Endodermal cell (in vitro differentiated cells): ENCODE measurements at regions not wholly inside any gene's neighbourhood (a gene's known extent, or its start where the extent isn't known, plus 50 kb on each side); places are given as distances from the start of the nearest gene placed in this dataset.

ENCODE experiments used
- DNase-seq: peaks from one replicate; pipeline ENCODE4 v3.0.0-alpha.2; 2017
- H3K27ac ChIP-seq: 2 replicates; pipeline ENCODE4 v1.5.1; 2013; ENCODE audit warnings: mild to moderate bottlenecking, low read depth, low read length, moderate library complexity
- H3K27me3 ChIP-seq: 2 replicates; pipeline ENCODE4 v1.6.1; 2013; ENCODE audit warnings: mild to moderate bottlenecking, low read length, moderate library complexity; ENCODE audit not compliant: insufficient read depth, control insufficient read depth, poor library complexity, severe bottlenecking
- H3K36me3 ChIP-seq: 2 replicates; pipeline ENCODE4 v1.7.0; 2013; ENCODE audit warnings: mild to moderate bottlenecking, low read length, moderate library complexity; ENCODE audit not compliant: control insufficient read depth, insufficient read depth
- H3K4me1 ChIP-seq: one replicate; pipeline ENCODE4 v1.7.0; 2013; ENCODE audit warnings: low read length; ENCODE audit not compliant: control insufficient read depth, insufficient read depth
- H3K4me3 ChIP-seq: 2 replicates; pipeline ENCODE4 v1.5.1; 2013; ENCODE audit warnings: mild to moderate bottlenecking, low read length, moderate library complexity
- H3K9ac ChIP-seq: 2 replicates; pipeline ENCODE4 v1.6.1; 2013; ENCODE audit warnings: mild to moderate bottlenecking, low read length, moderate library complexity; ENCODE audit not compliant: poor library complexity, severe bottlenecking; ENCODE audit errors: extremely low read depth
- H3K9me3 ChIP-seq: 2 replicates; pipeline ENCODE4 v1.6.1; 2013; ENCODE audit warnings: mild to moderate bottlenecking, low read length, moderate library complexity; ENCODE audit not compliant: control insufficient read depth
- H3K27ac Mint-ChIP-seq: 2 replicates; pipeline ENCODE4 v1.8.0; 2020; ENCODE audit warnings: mixed read lengths
- H3K27me3 Mint-ChIP-seq: 2 replicates; pipeline ENCODE4 v1.8.0; 2021; ENCODE audit warnings: mild to moderate bottlenecking, mixed read lengths; ENCODE audit not compliant: insufficient read depth
- H3K36me3 Mint-ChIP-seq: 2 replicates; pipeline ENCODE4 v1.8.0; 2020; ENCODE audit warnings: low read depth, mixed read lengths
- H3K4me1 Mint-ChIP-seq: 2 replicates; pipeline ENCODE4 v1.8.0; 2020; ENCODE audit warnings: mixed read lengths
- H3K4me3 Mint-ChIP-seq: 2 replicates; pipeline ENCODE4 v1.8.0; 2020; ENCODE audit warnings: mild to moderate bottlenecking, moderate library complexity, mixed read lengths
- H3K9me3 Mint-ChIP-seq: 2 replicates; pipeline ENCODE4 v1.8.0; 2020; ENCODE audit warnings: mild to moderate bottlenecking, mixed read lengths
- WGBS, 2 experiments: methylation state at CpG; one replicate each; pipeline versions ENCODE4 v1.1.5 to v1.1.7; 2013; ENCODE audit warnings: missing lambda C conversion rate in 2 of 2, mixed read lengths in 1 of 2; ENCODE audit not compliant: insufficient coverage in 1 of 2, insufficient read length in 1 of 2; 5-methylcytosine and 5-hydroxymethylcytosine counted together
- TF ChIP-seq, protein P1 (sequence below): fragments of 200-600 bp; sonication (generic); conservative IDR thresholded peaks from 2 replicates; pipeline ENCODE4 v1.5.0; 2021; ENCODE audit warnings: antibody characterized with exemption, mild to moderate bottlenecking

DNA sequence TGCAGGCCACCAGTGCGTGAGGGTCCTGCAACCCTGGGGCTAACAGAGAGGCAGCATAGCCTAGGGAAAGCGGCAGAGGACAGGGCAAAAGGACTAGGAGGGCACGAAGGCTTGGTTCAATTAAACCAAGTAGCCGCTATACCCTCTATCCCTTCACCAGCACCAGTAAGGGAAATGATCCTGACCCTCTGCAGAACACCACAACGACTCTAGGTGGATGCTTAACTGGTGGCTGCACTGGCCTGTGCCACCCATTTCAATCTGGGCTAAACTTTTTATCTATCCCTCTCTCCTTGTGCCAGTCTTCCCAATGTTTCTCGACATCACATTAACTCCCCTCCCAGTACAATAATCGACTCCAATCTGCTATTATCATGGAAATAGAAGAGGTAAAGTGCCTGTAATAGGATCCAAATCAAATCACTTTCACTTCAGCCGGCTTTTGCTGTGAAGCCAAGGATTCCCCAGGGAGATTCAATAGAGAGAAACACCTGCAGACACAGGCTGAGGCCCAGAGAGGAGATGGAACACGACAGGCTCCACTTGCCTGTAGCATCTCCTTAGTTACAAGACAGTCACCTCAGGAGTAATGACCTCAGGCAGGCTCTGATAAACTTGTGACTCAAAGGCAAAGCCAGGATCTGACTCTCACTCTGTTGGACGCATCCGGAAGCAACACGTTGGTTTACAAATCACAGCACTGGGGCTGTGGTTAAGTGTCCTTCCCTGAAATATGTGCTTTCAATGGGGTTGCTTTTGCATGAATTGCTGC is 791.6 kb upstream of the ARRDC4 start:
- Mint-ChIP-seq H3K4me3 (no peak overlapping the region), H3K27me3 (peaks cover 14% of the 10 kb centered on the region), H3K4me1 (peaks cover 20% of the 10 kb centered on the region), H3K27ac (no peak overlapping the region), H3K36me3 (no peaks in the 10 kb centered on the region), H3K9me3 (no peaks in the 10 kb centered on the region)
- H3K4me1 ChIP-seq: no peaks in the 10 kb centered on the region
- no peak overlapping the region for H3K4me3 ChIP-seq
- H3K36me3 ChIP-seq: no peaks in the 10 kb centered on the region
- H3K9me3 ChIP-seq: no peaks in the 10 kb centered on the region
- H3K27ac ChIP-seq: no peak overlapping the region
- no peak overlapping the region for H3K9ac ChIP-seq
- TF ChIP-seq, protein P1, sequence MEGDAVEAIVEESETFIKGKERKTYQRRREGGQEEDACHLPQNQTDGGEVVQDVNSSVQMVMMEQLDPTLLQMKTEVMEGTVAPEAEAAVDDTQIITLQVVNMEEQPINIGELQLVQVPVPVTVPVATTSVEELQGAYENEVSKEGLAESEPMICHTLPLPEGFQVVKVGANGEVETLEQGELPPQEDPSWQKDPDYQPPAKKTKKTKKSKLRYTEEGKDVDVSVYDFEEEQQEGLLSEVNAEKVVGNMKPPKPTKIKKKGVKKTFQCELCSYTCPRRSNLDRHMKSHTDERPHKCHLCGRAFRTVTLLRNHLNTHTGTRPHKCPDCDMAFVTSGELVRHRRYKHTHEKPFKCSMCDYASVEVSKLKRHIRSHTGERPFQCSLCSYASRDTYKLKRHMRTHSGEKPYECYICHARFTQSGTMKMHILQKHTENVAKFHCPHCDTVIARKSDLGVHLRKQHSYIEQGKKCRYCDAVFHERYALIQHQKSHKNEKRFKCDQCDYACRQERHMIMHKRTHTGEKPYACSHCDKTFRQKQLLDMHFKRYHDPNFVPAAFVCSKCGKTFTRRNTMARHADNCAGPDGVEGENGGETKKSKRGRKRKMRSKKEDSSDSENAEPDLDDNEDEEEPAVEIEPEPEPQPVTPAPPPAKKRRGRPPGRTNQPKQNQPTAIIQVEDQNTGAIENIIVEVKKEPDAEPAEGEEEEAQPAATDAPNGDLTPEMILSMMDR: no peak
- 84 to 88% methylated on average over 7 to 12 of the region's 12 CpGs for WGBS, 2 experiments
- no peaks in the 10 kb centered on the region for H3K27me3 ChIP-seq
- peak; percentile 51 for DNase-seq

DNA sequence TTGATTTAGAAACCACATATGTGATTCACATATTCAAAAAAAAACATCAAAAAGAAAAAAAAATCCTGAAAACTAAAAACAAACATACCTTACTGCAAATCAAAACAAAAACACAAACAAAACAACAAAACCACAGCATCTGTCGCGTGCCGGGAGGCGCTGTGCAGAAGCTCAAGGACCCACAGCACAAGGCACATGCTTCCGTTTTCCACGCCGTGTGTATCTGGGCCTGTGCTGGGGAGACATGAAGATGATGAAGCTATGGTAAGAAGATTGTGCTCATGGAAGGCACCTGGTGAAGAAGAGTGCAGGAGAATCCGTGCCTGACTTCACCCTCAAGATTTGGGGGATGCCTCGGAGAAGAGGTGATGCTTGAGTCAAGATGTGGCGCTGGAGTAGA is 788.9 kb upstream of the ARRDC4 start:
- no peak for DNase-seq
- Mint-ChIP-seq H3K4me1 (peaks cover 20% of the 10 kb centered on the region), H3K9me3 (no peaks in the 10 kb centered on the region), H3K4me3 (no peak overlapping the region), H3K36me3 (no peaks in the 10 kb centered on the region), H3K27ac (no peak overlapping the region), H3K27me3 (peaks cover 14% of the 10 kb centered on the region)
- Histone ChIP-seq H3K27me3 (no peaks in the 10 kb centered on the region), H3K4me3 (no peak overlapping the region), H3K9me3 (no peaks in the 10 kb centered on the region), H3K4me1 (no peaks in the 10 kb centered on the region), H3K9ac (no peak overlapping the region), H3K27ac (no peak overlapping the region), H3K36me3 (no peaks in the 10 kb centered on the region)
- TF ChIP-seq, protein P1: no peak
- WGBS, 2 experiments: 93 to 94% methylated on average over 3 to 10 of the region's 10 CpGs

DNA sequence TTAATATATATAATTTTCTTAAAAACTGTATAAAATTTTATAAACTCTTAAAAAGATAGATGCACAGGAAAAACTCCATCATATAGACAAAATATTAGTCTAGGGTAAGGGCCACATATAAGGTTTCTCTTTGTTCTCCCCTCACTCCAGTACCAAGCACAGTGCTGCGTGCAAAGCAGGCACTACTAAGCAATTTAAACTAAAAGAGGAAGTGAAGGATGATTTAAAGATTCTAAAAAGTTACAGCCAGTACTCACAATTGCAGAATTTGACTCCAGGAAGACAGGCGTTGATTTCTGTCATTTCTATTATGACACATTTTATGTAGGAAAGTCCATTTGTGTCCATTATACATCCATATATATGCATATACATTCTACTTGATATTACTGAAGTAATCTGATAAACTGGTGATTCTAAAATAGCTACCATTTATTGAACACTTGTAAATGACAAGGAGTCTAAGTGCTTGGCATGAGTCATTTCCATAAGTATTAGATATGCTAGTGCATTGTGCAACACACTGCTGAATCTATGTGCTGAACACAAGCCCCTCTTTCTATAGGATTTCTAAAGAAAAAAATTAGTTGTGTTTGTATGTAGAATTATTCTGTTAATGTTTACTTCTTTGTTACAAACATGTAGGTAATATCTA is 785.5 kb upstream of the ARRDC4 start:
- no peak overlapping the region for H3K4me3 Mint-ChIP-seq
- H3K27ac Mint-ChIP-seq: no peak overlapping the region
- H3K27ac ChIP-seq: no peak overlapping the region
- peaks cover 10% of the 10 kb centered on the region for H3K27me3 Mint-ChIP-seq
- H3K27me3 ChIP-seq: no peaks in the 10 kb centered on the region
- no peaks in the 10 kb centered on the region for H3K9me3 Mint-ChIP-seq
- H3K4me3 ChIP-seq: no peak overlapping the region
- no peaks in the 10 kb centered on the region for H3K36me3 Mint-ChIP-seq
- H3K4me1 Mint-ChIP-seq: peaks cover 19% of the 10 kb centered on the region
- no peaks in the 10 kb centered on the region for H3K4me1 ChIP-seq
- 100% methylated on average over 2 of the region's 2 CpGs; no CpG with 5 or more reads in 1 of the 2 experiments for WGBS, 2 experiments
- TF ChIP-seq, protein P1: no peak
- no peaks in the 10 kb centered on the region for H3K36me3 ChIP-seq
- H3K9ac ChIP-seq: no peak overlapping the region
- no peaks in the 10 kb centered on the region for H3K9me3 ChIP-seq
- DNase-seq: no peak
